Osteoblast (primary cell): ENCODE measurements at regions not wholly inside any gene's neighbourhood (a gene's known extent, or its start where the extent isn't known, plus 50 kb on each side); places are given as distances from the start of the nearest gene placed in this dataset.

ENCODE experiments used
- DNase-seq: peaks from one replicate; pipeline ENCODE4 v3.0.0; 2011; ENCODE audit warnings: low spot score, mixed read lengths; ENCODE audit not compliant: insufficient read length; ENCODE audit errors: missing footprints
- H2AFZ ChIP-seq: 2 replicates; pipeline ENCODE4 v1.6.0; 2011; ENCODE audit warnings: mild to moderate bottlenecking, low read length
- H3K27ac ChIP-seq: 2 replicates; pipeline ENCODE4 v1.5.1; 2011; ENCODE audit warnings: mild to moderate bottlenecking, low read depth, low read length, moderate library complexity
- H3K27me3 ChIP-seq: 2 replicates; pipeline ENCODE4 v1.6.0; 2012; ENCODE audit warnings: mild to moderate bottlenecking, control low read depth, inconsistent platforms, low read length, moderate library complexity; ENCODE audit not compliant: insufficient read depth
- H3K36me3 ChIP-seq: 2 replicates; pipeline ENCODE4 v1.5.1; 2011; ENCODE audit warnings: mild to moderate bottlenecking, low read length, control low read depth, moderate library complexity; ENCODE audit not compliant: insufficient read depth
- H3K4me1 ChIP-seq: 2 replicates; pipeline ENCODE4 v1.5.1; 2011; ENCODE audit warnings: mild to moderate bottlenecking, low read length, control low read depth, moderate library complexity; ENCODE audit not compliant: insufficient read depth
- H3K4me2 ChIP-seq: 2 replicates; pipeline ENCODE4 v1.6.0; 2011; ENCODE audit warnings: mild to moderate bottlenecking, low read length; ENCODE audit not compliant: insufficient read depth
- H3K4me3 ChIP-seq: fragments of 200-600 bp; sonication (generic); 3 replicates; pipeline ENCODE4 v1.5.1; 2012; ENCODE audit warnings: mild to moderate bottlenecking, low read length, inconsistent platforms; ENCODE audit not compliant: insufficient read depth
- H3K79me2 ChIP-seq: 2 replicates; pipeline ENCODE4 v1.6.0; 2012; ENCODE audit warnings: mild to moderate bottlenecking, low read length, control low read depth, inconsistent platforms; ENCODE audit not compliant: insufficient read depth
- H3K9me3 ChIP-seq: 2 replicates; pipeline ENCODE4 v1.5.1; 2011; ENCODE audit warnings: low read depth, low read length, control low read depth
- H4K20me1 ChIP-seq: 2 replicates; pipeline ENCODE4 v1.6.0; 2012; ENCODE audit warnings: mild to moderate bottlenecking, low read length, control low read depth; ENCODE audit not compliant: insufficient read depth
- TF ChIP-seq, protein P1 (sequence below): IDR thresholded peaks from 2 replicates; pipeline ENCODE4 v1.5.1; 2011; ENCODE audit warnings: mild to moderate bottlenecking, low read depth, low read length, moderate library complexity; ENCODE audit errors: extremely low read depth

- Histone ChIP-seq H3K4me1 (no peaks in the 10 kb centered on the region), H3K27ac (no peak overlapping the region), H3K27me3 (no peaks in the 10 kb centered on the region), H4K20me1 (no peaks in the 10 kb centered on the region), H2AFZ (no peak overlapping the region), H3K36me3 (no peaks in the 10 kb centered on the region), H3K79me2 (no peaks in the 10 kb centered on the region), H3K4me2 (no peak overlapping the region), H3K4me3 (no peak overlapping the region), H3K9me3 (no peaks in the 10 kb centered on the region)
- no peak for DNase-seq
- TF ChIP-seq, protein P1, sequence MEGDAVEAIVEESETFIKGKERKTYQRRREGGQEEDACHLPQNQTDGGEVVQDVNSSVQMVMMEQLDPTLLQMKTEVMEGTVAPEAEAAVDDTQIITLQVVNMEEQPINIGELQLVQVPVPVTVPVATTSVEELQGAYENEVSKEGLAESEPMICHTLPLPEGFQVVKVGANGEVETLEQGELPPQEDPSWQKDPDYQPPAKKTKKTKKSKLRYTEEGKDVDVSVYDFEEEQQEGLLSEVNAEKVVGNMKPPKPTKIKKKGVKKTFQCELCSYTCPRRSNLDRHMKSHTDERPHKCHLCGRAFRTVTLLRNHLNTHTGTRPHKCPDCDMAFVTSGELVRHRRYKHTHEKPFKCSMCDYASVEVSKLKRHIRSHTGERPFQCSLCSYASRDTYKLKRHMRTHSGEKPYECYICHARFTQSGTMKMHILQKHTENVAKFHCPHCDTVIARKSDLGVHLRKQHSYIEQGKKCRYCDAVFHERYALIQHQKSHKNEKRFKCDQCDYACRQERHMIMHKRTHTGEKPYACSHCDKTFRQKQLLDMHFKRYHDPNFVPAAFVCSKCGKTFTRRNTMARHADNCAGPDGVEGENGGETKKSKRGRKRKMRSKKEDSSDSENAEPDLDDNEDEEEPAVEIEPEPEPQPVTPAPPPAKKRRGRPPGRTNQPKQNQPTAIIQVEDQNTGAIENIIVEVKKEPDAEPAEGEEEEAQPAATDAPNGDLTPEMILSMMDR = no peak
Observed at GRCh38 chr15:93694033-93694432, 537.3 kb upstream of the MCTP2 start.

DNA sequence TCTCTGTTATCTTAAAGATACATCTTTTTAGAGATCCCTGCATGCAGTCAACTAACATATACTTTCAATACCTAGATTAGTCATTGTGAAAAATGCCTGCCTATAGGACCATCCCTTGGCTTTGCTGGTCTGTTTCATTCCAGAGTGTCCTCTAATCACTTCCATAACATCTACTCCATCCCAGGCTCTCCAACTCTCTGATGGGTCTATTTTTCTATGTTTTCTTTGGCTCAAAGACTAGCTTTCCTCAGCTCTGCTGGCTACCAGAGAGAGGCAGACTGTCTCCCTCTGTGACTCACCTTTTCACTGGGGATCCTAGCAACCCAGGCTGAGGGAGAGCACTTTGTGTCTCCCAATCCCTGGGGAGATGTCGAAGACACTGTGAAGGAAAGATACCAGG lies 547.7 kb upstream of the MCTP2 start:
- TF ChIP-seq, protein P1 = no peak
- DNase-seq = no peak
- no peaks in the 10 kb centered on the region for H3K36me3 ChIP-seq
- no peaks in the 10 kb centered on the region for H3K79me2 ChIP-seq
- H3K27me3 ChIP-seq = no peaks in the 10 kb centered on the region
- no peak overlapping the region for H3K27ac ChIP-seq
- H3K4me1 ChIP-seq = no peaks in the 10 kb centered on the region
- H2AFZ ChIP-seq = no peak overlapping the region
- no peak overlapping the region for H3K4me3 ChIP-seq
- peaks cover 5% of the 10 kb centered on the region for H3K9me3 ChIP-seq
- H3K4me2 ChIP-seq = no peak overlapping the region
- H4K20me1 ChIP-seq = no peaks in the 10 kb centered on the region

GRCh38 chr15:93671387-93671943 lies 559.9 kb upstream of the MCTP2 start:
- Histone ChIP-seq H3K4me2 (no peak overlapping the region), H2AFZ (no peak overlapping the region), H3K4me3 (no peak overlapping the region), H3K9me3 (no peaks in the 10 kb centered on the region), H3K27me3 (no peaks in the 10 kb centered on the region), H4K20me1 (no peaks in the 10 kb centered on the region), H3K36me3 (no peaks in the 10 kb centered on the region), H3K79me2 (no peaks in the 10 kb centered on the region), H3K27ac (no peak overlapping the region), H3K4me1 (no peaks in the 10 kb centered on the region)
- TF ChIP-seq, protein P1 = no peak
- DNase-seq = no peak

GRCh38 chr15:93670931-93671330 lies 560.4 kb upstream of the MCTP2 start:
- Histone ChIP-seq H3K4me2 (no peak overlapping the region), H3K36me3 (no peaks in the 10 kb centered on the region), H3K4me1 (no peaks in the 10 kb centered on the region), H3K27ac (no peak overlapping the region), H4K20me1 (no peaks in the 10 kb centered on the region), H3K27me3 (no peaks in the 10 kb centered on the region), H3K4me3 (no peak overlapping the region), H3K9me3 (no peaks in the 10 kb centered on the region), H3K79me2 (no peaks in the 10 kb centered on the region), H2AFZ (no peak overlapping the region)
- no peak for DNase-seq
- TF ChIP-seq, protein P1 = no peak
